Embryonic facial prominence (tissue), 1 donor: ENCODE measurements at regions not wholly inside any gene's neighbourhood (a gene's known extent, or its start where the extent isn't known, plus 50 kb on each side); places are given as distances from the start of the nearest gene placed in this dataset.
"Not testable (repeated sequence)": the region's sequence is repeated elsewhere in the genome, so short reads cannot be mapped to it uniquely, and the experiment has no call there.

Source experiments
- DNase-seq: peaks from one replicate; pipeline ENCODE4 v3.0.0-alpha.2; 2016; ENCODE audit errors: extremely low spot score

DNA sequence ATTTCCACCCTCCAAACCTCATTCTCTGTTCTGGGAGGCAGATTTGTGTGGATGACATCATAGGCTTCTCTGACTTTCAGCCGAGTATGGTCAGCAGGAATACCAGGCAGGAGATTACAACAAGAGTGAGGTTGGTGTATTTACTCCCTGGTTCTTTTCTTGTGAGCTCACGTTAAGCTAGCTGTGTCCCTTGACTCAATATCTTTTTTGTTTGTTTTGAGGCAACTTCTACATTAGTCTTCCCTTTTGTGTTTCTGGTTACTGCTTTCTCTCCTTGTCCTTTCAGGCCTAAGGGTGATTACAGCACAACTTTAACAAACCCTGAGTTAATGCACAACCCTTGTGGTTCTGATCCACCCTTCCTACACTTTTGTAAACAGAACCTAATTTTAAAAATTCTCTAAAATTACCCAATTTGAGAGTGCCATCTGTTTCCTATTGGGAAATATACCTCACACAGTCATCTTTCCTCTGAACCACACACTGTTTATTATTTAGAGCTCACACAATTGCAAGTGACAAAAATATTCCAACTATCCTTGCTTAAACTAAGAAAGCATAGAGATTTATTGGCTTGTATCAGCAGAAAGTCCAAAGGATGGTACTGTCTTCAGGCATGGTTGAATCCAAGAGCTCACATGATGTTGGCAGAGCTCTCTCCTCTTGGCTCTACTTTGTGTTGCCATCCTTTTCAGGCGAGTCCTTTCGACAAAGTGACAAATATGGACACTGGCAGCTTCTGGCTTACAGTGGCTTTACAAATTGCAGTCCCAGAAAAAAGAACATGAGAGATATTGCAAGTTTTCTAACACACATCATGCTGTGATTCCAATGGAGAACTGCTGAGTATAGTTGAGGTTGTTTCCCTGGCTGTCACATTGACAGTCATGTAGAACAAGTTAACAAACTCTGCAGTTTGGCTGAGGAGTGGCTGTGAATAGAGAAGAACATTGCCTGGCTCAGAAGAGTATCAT, 150.5 kb upstream of the DDIT4L start:
- no peak for DNase-seq

DNA sequence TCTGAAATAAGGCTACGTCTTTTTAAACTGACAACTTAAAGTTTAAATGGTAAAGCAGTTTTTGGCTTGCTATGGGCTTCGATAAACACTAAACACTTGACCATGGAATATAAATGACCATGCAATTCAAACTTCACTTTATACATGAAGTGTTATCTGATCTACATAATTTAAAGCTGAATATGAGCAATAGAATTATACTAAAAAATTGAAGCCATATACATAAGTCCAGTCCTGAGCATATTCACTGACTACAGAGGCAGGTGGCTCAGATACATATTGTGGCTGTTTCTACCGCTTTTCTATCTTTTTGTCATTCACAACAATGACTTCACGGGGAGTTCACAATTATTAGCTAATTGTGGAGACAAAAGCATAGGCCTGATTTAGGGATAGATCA, 149.6 kb upstream of the DDIT4L start:
- no peak for DNase-seq

DNA sequence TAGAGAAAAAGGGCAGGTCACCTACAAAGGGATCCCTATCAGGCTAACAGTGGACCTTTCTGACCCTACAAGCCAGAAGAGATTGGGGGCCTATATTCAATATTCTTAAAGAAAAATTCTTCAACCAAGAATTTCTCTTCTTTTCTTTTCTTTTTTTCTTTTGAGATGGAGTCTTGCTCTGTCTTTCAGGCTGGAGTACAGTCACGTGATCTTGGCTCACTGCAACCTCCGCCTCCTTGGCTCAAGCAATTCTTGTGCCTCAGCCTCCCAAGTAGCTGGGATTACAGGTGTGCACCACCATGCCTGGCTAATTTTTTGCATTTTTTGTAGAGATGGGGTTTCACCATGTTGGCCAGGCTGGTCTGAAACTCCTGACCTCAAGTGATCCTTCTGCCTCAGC, 143.2 kb upstream of the DDIT4L start:
- DNase-seq = not testable (repeated sequence)

DNA sequence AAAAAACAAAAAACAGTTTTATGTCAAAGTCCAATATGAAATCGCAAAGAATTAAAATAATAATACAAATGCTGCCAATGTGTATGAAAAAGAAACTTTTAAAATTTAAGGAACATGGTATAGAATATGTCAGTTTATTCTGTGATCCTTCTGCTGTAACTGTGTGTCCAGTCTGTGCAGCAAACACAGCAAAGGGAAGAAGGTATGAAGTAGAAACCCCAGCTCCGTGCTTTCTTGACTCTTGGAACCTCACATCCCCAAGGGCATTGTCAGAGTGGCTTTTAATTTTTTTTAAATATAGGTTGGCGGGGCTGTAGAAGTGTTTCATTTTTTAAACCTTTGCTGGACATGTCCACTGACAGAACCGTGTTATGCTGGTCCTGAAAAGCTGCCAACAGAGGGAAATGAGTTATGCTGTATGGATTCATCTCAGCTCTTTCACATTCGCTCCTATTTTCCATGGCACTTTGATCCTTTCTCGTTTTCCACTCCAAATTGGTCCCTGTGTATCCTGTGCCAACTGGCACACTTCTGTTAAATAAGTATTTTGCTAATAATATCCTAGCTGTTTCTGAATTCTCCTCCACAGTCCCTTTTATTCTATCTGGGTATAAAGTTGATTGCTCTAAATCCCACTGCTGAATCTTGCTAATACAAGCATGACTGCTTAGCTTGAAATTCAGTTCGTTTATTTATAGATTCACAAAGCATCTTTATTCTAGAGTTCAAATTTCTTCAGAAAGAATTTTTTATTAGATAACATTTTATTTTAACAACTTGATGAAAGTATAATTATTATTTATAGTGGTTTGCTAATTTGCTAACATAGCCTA, 127.0 kb upstream of the DDIT4L start:
- DNase-seq = no peak

DNA sequence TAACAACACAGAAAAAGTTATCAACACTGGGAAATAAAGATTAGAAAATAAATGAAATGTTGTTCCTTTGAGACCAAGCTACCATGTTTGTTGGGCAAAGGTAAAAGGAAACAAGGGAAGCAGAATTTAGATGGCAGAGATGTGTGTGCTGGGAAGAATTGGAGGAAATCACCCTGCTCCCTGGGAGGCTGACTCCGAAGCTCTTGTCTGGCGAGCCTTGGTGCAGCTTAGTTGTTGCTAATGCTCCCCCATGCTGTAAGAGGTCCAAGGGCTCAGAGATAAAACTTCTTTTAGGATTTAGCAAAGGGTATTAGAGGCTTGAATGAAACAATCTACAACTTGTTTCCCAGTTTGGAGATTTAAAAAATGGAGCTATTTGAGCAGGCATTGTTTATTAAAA, 123.8 kb upstream of the DDIT4L start:
- no peak for DNase-seq

DNA sequence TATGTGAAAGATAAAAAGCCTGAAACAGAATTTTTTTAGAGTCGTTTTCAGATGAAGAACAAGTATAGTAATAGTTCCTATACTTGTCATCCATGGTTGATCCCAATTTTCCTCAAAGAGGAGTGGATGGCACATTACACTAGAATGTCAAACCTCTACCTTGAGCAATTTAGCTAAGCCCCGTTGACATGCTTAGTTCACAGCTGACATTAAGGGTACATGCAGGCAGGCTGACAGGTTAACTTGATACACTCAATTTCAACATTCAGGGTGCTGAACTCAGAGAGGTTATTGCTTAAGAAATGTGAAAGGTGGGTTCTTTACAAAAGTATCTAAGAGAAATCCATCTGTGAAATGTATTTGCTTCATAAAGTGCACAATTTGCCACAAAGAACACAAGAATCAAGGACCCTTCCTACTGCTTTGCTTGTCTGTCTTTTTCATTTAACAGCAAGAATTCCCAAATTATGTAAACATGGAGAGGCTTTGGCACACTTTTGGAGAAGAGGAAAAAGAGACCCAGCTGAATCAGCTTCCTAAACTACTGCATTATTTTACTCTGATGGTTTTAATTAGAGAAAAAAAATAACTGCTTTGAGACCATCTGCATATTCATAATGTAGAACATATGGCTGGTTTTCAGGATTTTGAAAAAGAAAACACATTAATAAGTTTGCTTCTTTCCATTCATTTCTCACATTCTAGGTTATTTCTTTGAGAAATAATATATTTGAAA, 122.5 kb upstream of the DDIT4L start:
- DNase-seq = no peak

DNA sequence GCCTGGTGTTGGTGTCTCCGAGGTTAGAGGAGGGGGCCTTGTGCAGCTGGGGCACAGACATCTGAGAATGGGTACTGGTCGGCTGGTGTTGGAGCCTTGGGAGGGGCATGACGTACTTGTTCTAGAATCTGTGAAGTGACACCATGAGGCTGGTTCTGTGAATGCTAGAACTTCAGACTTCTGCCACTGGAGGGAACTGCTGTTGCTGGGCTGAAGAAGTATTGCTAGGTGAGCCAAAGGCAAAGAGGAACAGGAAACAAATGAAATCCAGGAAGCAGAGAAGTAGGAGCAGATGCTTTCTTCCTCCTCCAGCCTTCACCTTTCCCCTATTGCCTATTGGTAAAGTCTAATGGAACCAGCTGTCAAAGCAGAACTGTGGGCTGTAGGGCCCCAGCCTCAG, 120.9 kb upstream of the DDIT4L start:
- no peak for DNase-seq

DNA sequence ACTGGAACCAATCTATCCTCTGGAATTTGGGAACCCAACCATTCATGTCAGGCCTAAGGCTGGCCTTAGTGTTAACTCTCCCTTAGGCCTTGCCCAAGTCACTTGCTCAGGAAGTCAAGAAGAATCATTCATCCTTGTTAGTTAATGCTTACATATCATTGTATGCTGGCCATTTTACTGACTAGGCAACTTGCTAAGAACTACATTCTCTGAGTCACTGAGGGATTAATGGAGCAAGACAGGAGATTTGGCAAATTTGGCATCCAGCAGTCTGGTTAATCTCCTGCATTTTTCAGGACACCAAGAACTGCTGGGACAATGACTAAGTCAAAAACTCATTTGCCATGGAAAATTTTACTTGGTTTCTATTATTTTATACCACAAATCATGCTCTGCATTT, 115.8 kb upstream of the DDIT4L start:
- no peak for DNase-seq

DNA sequence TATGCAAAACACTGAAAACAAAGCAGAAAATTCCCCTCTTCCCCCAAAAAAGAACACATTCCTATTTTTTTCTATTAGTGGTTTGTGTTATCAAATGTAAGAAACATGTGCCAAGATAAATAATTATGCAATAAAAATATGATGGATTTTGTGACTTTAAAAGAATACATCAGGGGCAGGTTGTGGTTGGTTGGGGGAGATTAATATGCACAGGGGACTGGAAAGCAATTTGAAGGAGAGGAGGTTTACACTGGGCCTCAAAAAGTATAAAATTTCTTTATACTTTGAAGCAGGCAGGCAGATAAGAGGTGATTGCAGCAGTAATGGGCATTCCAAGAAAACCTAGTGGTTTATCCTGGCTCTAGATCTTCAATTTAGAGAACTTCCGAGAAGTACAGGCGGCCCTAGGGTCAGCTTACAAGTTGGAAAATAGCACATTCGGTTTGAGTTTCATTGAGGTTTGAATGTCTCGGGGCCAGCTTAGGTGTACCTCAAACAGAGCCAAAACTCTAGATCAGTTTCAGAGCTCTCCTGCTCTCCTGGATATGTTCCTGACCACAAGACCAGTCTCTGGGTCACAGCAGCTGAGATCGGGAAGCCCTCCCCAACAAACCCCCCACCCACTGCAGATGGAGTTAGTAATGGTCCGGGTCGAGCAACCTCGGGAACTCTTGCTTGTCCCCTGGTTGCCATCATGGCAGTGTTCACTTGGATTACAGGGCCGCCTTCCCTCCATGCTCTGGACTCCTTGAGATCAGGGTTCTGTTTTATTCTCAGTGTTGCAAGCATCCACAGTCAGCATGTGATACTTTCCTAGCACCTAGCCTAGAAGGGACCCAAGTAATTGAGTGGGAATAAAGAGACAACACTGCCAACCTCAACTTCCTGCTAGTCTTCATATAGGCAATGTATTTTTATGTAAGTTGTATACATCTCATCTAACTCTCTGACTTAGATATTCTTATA, 112.1 kb upstream of the DDIT4L start:
- DNase-seq = no peak

DNA sequence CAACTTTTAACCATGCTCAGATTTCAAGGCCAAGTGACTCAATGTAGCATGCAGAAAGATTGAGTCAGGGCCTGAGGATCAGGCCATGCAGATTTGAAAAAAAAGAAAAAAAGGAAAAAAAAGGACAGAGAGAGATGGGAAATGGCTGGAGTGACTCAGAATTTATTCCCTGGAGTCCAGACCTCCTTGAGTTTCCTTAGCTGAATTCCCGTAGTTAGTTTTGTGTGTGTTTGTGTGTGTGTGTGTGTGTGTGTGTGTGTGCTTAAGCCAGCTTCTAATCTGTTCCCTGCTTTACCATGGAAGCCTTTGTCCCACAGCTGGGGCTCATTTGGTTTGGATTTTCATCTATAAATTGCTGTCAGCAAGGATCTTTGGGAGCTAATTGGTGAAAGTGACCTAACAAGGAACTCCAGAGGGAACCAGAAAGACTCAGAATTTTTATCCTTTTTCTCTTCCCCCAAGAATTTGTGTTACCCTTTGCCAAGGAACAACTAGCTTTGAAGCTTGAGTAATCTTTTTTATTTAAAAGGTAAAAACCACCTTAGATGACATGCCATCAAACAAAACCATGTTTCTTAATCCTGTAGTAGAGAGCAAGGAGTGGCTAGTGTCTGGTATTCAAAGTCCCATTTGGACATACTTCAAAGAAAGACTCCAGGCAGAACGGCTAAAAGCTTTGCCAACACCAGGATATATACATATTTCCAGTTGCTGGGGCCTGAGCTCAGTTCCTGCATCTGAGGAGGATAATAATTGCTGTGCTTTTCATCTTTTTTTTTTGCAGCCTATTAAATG, 109.0 kb upstream of the DDIT4L start:
- DNase-seq = no peak

DNA sequence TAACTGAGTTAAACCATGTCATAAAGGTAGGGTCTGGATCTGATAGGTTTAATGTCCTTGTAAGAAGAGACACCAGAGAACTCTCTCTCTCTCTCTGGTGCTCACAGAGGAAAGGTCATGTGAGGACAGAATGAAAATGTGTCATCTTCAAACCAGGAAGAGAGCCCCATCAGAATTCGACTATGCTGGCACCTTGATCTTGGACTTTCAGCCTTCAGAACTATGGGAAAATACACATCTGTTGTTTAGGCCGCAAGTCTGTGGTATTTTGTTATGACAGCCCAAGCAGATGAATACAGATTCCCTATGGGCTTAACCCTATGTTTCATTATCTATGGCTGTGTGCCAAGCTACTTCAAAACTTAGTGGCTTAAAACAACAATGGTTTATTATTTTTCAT, 105.5 kb upstream of the DDIT4L start:
- DNase-seq = no peak

DNA sequence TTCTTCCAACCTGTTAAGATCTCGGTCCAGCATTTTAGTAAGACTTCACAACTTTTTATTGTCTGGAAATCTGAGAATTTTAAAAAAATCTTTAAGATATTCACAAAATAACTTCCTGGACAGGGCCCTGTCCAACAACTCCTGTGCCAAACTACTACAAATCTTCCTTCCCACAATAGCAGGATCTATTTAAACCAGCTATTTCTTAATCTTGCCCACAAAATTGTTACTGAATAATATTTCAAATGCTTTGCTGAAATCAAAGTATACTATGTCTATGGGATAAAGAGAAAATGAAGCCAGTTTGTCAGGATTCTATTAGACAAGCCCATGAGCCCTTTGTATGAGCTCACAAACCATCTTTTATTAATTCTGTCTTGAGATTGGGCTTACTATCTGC, 104.1 kb upstream of the DDIT4L start:
- no peak for DNase-seq

DNA sequence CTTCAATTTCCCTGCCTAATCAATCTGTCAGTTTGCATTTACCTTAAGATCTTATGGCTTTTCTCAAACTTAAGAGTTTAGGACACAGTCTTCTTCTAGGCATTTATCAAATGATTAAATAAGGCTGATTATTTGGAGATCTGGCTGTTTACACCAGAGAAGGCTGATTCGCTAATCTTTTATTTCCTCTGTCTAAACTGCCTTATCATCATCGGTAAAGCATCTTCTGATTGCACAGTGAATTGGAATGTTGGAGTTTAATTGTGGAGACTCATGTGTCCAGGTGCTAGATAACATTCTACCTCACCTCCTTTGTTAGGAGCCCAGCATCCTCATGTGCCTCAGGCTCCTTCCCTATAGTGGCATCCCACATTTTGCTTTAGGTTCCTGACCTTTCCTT, 100.3 kb upstream of the DDIT4L start:
- DNase-seq = no peak

DNA sequence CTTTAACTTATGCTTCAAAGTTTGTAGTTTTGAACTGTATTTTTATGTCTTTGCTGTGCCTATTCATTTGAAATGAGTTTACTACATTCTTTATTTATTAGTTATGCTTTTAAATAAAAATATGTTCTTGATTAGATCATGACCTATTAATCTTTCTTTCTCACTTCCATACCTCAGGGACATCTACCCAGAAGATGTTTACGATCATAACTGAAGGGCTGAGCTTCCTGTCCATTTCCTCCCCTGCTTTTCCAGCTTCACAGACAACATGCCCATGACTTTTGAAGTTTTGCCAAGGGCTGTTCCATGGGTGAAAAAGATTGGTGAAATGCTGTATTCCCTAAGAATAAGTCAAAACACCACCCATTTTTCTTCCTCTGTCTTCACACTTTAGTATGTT, 99.7 kb upstream of the DDIT4L start:
- DNase-seq = no peak

DNA sequence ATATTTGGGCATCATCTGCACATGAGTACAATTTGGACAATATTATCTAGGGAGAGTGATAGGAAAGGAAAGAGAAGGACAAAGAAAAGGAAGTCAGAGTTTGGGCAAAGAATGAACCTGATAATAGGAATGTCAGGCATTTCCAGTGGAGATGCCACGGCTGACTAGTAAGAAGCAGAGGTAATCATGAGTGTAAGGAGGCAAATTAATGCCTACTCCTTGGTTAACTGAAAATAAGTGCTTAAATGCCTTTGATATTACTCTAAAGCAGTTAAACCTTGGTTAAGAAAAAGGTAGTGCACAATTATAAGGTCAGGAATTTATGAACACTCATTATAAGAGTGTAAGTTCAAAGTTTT, 99.2 kb upstream of the DDIT4L start:
- no peak for DNase-seq

DNA sequence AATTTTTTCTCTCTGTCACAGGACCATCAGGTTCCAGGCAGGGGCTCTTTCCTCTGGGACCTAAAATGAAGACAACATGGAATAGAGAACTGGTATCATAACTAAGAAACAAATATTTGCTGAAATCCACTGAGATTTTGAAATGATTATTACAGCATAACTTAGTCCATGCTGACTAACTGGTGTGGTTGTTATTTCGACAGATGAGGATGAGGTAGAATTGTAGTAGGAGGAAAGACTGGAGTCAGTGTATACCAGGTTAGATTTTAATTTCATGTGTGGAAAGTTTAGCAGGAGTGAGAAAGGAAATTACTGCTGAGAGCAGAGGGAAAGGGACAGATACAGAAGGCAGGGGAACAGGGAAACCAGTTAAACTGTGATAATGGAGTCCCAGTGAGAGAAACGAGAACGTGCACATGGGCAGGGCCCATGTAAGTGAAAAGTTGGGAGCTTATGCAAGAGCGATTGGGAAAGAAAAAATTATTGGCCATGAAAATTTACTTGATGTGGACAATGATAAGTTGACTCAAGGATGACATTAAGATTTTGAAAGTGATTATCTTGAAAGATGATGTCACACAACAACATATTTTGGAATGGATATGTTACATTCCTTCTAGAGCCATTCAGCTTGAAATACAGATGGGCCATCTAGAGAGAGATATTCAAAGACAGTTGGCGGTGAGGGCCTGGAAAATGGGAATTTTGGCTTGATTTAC, 98.7 kb upstream of the DDIT4L start:
- DNase-seq = no peak

DNA sequence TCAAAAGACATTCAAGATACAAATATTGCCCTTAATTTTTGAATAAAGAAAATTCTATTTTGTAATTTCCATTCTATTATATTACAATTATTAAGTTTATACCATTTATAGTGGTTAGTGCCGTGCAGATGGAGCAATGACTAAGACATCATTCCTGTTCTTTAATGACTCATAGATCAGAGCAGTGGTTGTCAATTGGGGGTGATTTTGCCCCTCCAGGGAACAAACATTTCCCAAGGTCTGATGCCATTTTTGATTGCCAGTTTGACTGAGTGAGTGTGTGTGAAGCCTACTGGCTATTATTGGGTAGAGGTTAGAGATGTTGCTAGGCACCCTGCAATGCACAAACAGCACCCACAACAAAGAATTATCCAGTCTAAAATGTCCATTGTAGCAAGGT, 97.9 kb upstream of the DDIT4L start:
- no peak for DNase-seq

DNA sequence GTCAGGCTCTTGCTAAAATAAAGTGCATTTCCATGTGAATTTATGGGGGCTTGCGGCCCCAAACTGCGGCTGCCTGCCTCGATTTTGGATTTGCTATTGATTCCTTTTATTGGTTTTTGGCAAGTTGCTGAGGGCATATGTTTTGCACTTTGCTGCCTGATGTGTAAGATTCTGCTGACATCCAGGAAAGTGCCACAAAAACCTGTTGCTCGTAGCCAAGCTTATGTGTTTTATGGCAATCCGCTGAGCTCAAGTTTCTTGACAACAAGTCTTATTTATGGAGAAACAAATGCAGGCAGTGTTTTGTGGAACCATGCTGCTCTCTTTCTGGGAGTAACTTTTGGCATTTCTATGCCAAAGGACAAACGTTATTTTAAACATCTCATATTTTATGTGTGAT, 97.3 kb upstream of the DDIT4L start:
- DNase-seq = peak; percentile 44

DNA sequence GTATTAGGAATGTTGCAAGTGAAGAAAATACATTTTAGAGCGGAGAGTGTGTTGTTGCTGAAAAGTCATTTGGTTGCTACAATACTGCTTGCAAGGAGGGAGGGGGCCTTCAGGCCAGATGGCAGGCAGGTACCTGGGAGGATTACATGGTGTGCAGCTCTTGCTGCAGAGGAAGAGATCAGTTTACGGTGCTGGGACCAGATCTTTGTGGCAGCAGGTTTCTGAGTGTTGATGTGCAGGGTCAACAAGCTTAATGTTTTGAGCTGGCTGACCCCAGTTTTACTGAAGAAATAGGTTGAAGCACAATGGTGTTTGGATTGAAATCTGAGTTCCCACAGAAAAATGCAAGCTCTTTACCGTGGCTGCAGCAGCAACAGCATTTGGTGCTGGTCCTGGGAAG, 96.4 kb upstream of the DDIT4L start:
- DNase-seq = no peak

DNA sequence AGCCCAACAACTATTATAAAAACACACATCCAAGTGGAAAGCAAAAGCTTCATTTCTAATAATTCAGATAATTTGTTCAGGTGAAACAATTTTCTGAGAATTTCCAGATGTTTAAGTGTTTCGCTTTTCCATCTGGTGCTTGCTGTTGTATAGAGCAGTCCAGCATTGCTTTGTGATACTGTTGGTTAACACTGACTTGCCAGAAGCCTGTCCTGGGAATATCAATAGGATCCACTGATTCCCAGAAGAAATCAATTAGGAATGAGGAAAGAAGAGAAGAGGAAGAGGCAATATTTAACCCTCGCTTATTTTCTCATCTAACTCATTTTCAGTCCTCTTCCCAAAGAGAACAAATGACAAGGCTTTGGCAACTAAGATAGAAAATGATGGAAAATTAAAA, 94.9 kb upstream of the DDIT4L start:
- DNase-seq = no peak
